ENCODE measurements at regions not wholly inside any gene's neighbourhood (a gene's known extent, or its start where the extent isn't known, plus 50 kb on each side); places are given as distances from the start of the nearest gene placed in this dataset.

GRCh38 chr14:89540009-89540829 is 123.2 kb upstream of the FOXN3 start:
- peak; percentile 10 for DNase-seq (ENCODE audit: low read depth)
- no peak overlapping the region for H3K4me3 ChIP-seq (ENCODE audit: control insufficient read depth, low read depth, low read length)
- TF ChIP-seq, protein P1, sequence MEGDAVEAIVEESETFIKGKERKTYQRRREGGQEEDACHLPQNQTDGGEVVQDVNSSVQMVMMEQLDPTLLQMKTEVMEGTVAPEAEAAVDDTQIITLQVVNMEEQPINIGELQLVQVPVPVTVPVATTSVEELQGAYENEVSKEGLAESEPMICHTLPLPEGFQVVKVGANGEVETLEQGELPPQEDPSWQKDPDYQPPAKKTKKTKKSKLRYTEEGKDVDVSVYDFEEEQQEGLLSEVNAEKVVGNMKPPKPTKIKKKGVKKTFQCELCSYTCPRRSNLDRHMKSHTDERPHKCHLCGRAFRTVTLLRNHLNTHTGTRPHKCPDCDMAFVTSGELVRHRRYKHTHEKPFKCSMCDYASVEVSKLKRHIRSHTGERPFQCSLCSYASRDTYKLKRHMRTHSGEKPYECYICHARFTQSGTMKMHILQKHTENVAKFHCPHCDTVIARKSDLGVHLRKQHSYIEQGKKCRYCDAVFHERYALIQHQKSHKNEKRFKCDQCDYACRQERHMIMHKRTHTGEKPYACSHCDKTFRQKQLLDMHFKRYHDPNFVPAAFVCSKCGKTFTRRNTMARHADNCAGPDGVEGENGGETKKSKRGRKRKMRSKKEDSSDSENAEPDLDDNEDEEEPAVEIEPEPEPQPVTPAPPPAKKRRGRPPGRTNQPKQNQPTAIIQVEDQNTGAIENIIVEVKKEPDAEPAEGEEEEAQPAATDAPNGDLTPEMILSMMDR (conservative IDR thresholded peaks at IDR 0.05; ENCODE audit: control insufficient read depth, insufficient read depth, low read depth, low read length), result no peak

DNA sequence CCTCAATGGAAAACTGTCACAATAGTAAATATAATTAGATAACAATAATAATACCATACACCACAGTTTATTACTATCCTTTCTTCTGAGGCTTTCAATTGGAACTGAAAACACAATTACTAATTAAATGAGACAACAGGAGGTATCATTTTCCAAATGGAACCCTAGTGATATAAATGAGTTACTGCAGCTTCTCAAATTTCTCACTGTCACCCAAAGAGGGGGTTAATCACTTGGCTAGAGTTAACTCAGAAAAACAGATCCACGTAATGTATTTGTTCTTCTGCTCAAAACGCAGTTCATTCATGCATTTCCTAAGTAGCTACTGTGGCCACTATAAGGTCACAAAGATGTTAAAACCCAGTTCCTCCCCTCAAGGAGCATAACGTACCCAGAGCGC is 120.9 kb upstream of the FOXN3 start:
- H3K4me3 ChIP-seq (ENCODE audit: control insufficient read depth, low read depth, low read length), result no peak overlapping the region
- TF ChIP-seq, protein P1 (conservative IDR thresholded peaks at IDR 0.05; ENCODE audit: control insufficient read depth, insufficient read depth, low read depth, low read length), result no peak
- DNase-seq (ENCODE audit: low read depth), result no peak

DNA sequence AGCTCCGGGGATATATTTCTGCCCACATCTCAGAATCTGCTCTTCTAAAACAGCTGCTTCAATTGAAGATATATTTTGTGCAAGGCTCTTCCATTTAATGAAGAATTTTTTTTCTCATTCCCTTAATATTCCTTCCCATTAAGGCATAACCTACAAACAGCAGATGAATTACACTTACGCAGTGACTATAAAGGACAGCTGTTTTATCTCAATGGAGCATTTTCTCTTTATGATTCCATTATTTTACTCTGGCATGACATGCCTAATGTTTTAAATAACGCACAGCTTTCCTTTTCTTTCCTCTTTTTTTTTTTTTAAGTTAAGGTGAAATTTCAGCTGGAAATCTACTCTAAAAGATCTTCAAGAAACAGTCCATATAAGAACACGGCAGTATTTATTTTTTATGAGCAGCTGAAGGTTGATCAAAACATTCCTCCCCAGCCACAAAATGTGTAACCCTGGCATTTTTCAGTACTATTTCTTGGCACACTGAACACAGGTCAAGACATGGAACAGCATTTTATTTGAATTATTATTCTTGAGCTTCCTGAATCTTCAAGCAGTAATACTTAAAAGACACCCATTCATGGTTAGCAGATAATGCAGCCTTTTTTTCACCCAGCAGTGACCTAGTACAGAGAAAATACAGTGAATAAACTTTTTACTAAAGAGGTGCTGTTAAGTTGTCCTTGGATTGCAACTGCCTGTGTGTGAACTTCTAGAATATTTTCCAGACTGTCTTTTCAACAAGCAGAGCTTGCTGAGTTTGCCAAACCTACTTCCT is 118.1 kb upstream of the FOXN3 start:
- DNase-seq (ENCODE audit: low read depth), result peak; percentile 34
- no peak overlapping the region for H3K4me3 ChIP-seq (ENCODE audit: control insufficient read depth, low read depth, low read length)
- TF ChIP-seq, protein P1 (conservative IDR thresholded peaks at IDR 0.05; ENCODE audit: control insufficient read depth, insufficient read depth, low read depth, low read length), result no peak

DNA sequence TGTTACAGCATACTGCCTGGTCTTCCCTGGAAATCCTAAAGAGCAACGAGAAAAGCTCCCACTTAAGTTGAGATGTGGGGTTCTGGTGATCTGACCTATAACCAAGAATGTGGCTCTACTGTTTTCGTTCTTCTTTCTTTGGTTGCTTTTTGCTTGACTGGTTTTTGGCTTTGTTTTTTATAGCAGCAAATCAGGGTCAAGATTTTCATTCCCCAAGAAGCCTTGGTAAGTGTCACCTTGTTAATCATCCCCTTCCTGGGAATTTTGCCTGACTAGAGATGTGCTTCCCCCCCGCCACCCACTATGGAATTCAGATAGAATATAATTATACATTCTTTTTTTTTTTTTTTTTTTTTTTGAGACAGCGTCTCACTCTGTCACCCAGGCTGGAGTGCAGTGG is 116.7 kb upstream of the FOXN3 start:
- TF ChIP-seq, protein P1 (conservative IDR thresholded peaks at IDR 0.05; ENCODE audit: control insufficient read depth, insufficient read depth, low read depth, low read length), result no peak
- DNase-seq (ENCODE audit: low read depth), result no peak
- no peak overlapping the region for H3K4me3 ChIP-seq (ENCODE audit: control insufficient read depth, low read depth, low read length)

DNA sequence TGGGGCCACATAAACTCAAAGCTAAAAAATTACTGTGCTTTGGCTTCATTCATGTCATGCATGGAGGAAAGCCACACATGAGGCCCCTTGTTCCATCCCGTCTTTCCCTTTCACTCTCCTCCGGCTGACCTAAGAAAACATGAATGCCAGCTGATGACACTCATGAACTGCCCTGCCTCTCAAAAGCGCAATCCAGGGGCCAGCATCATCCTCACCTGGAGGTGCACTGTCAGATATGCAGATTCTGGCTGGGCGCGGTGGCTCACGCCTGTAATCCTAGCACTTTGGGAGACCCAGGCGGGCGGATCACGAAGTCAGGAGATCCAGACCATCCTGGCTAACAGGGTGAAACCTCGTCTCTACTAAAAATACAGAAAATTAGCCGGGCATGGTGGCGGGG is 116.1 kb upstream of the FOXN3 start:
- no peak for DNase-seq (ENCODE audit: low read depth)
- TF ChIP-seq, protein P1 (conservative IDR thresholded peaks at IDR 0.05; ENCODE audit: control insufficient read depth, insufficient read depth, low read depth, low read length), result no peak
- H3K4me3 ChIP-seq (ENCODE audit: control insufficient read depth, low read depth, low read length), result no peak overlapping the region

DNA sequence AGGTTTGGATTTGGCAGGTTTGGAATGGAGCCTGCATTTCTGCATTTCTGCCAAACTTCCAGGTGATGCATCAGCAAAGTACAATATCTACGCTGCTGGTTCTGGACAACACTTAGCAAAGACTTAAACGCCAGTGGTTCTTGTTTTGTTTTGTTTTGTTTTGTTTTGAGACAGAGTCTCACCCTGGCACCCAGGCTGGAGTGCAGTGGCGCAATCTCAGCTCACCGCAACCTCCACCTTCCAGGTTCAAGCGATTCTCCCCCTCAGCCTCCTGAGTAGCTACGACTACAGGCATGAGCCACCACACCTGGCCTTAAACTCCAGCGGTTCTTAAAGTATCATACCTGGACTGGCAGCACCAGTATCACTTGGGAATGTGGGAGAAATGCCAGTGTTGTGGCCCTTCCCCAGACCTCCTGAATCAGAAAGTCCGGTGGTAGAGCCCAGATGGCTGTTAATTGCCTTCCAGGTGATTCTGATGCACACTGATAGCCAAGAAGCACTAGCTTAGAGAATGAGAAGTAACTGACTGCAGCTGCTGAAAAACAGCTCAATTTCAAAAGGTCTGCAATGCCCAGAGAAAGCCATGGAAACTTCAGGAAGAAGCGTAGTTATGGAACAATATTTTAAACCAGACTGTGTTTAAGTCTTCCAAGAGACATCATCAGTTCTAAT is 114.8 kb upstream of the FOXN3 start:
- no peak overlapping the region for H3K4me3 ChIP-seq (ENCODE audit: control insufficient read depth, low read depth, low read length)
- TF ChIP-seq, protein P1 (conservative IDR thresholded peaks at IDR 0.05; ENCODE audit: control insufficient read depth, insufficient read depth, low read depth, low read length), result no peak
- DNase-seq (ENCODE audit: low read depth), result no peak

Measured in fibroblast of mammary gland (primary cell).